ENCODE measurements at regions not wholly inside any gene's neighbourhood (a gene's known extent, or its start where the extent isn't known, plus 50 kb on each side); places are given as distances from the start of the nearest gene placed in this dataset.

DNA sequence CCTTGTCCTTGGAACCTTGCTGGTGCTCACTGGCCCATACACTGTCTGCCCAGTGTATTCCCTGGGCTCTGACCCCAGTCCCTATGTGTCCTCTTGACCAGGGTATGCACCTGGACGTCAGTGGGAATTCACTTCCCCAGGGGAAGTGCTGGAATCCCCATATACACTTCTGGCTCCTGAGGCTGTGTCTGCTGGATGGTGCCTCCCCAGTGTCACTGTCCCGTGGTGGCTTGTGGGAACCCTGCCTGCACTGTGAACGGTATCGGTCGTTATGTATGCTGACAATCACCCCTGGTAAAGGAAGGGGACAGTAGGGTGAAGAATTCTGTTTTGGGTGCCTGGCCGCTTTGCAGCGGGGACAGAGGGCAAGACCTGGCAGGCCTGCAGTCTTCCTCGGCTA, 95.9 kb downstream of the RRM1 start:
- TF ChIP-seq EZH2 (IDR thresholded peaks at IDR 0.05; ENCODE audit: insufficient read depth, poor library complexity, severe bottlenecking) = no peak
- TF ChIP-seq EZH2phosphoT487 (IDR thresholded peaks at IDR 0.05; ENCODE audit: insufficient read depth, low read depth) = no peak
